ENCODE measurements at regions not wholly inside any gene's neighbourhood (a gene's known extent, or its start where the extent isn't known, plus 50 kb on each side); places are given as distances from the start of the nearest gene placed in this dataset.

GRCh38 chr14:98227000-98227726 is 1044.8 kb downstream of the BCL11B start:
- TF ChIP-seq, protein P1, sequence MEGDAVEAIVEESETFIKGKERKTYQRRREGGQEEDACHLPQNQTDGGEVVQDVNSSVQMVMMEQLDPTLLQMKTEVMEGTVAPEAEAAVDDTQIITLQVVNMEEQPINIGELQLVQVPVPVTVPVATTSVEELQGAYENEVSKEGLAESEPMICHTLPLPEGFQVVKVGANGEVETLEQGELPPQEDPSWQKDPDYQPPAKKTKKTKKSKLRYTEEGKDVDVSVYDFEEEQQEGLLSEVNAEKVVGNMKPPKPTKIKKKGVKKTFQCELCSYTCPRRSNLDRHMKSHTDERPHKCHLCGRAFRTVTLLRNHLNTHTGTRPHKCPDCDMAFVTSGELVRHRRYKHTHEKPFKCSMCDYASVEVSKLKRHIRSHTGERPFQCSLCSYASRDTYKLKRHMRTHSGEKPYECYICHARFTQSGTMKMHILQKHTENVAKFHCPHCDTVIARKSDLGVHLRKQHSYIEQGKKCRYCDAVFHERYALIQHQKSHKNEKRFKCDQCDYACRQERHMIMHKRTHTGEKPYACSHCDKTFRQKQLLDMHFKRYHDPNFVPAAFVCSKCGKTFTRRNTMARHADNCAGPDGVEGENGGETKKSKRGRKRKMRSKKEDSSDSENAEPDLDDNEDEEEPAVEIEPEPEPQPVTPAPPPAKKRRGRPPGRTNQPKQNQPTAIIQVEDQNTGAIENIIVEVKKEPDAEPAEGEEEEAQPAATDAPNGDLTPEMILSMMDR (IDR thresholded peaks at IDR 0.05): no peak
- no peak for TF ChIP-seq ZFX (IDR thresholded peaks at IDR 0.05; ENCODE audit: borderline replicate concordance)
- no peak overlapping the region for H3K27ac ChIP-seq

DNA sequence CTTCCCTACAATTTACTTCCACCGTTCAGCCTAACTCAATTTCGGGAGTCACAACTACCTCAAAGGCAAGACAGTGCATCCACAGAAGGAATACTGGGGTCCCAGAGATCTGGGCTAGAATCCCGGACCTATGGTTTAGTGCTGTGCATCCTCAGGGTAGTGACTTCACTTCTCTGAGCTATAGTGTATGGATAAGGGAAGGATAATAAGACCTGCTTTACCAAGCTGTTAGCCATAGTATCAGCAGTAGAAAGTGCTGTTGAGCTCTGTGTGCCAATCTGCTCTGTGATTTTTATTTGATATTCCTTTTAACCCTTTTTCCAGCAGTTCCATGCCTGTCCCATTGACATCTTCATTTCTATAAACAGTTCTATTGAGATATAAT is 1044.3 kb downstream of the BCL11B start:
- no peak overlapping the region for H3K27ac ChIP-seq
- TF ChIP-seq, protein P1 (IDR thresholded peaks at IDR 0.05): no peak
- no peak for TF ChIP-seq ZFX (IDR thresholded peaks at IDR 0.05; ENCODE audit: borderline replicate concordance)

GRCh38 chr14:98229656-98230366 is 1042.2 kb downstream of the BCL11B start:
- no peak overlapping the region for H3K27ac ChIP-seq
- TF ChIP-seq, protein P1 (IDR thresholded peaks at IDR 0.05): no peak
- no peak for TF ChIP-seq ZFX (IDR thresholded peaks at IDR 0.05; ENCODE audit: borderline replicate concordance)

GRCh38 chr14:98230411-98230810 is 1041.6 kb downstream of the BCL11B start:
- H3K27ac ChIP-seq: no peak overlapping the region

DNA sequence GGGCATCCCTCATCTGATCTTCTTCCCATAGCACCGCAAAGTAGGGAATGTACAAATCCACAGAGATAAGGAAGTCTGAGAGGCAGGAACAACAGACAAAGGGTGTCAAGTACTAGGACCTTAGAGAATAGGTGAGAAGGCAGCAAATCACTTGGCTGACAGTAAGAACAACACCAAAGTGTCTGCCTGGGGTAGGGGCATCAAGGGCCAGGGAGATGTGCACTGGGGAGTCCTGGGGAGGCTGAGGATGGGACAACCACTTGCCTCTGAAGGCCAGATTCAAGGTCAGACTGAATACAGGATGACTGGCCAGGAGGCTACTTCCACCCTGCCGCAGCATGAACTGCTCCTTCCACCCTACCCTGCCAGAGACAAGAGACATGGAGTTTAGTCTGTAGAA is 1040.8 kb downstream of the BCL11B start:
- no peak for TF ChIP-seq ZFX (IDR thresholded peaks at IDR 0.05; ENCODE audit: borderline replicate concordance)
- TF ChIP-seq, protein P1 (IDR thresholded peaks at IDR 0.05): no peak
- H3K27ac ChIP-seq: no peak overlapping the region

More at GRCh38 chr14:98230411-98230810, 1041.6 kb downstream of the BCL11B start:
- TF ChIP-seq, protein P1 (IDR thresholded peaks at IDR 0.05): no peak
- no peak for TF ChIP-seq ZFX (IDR thresholded peaks at IDR 0.05; ENCODE audit: borderline replicate concordance)

DNA sequence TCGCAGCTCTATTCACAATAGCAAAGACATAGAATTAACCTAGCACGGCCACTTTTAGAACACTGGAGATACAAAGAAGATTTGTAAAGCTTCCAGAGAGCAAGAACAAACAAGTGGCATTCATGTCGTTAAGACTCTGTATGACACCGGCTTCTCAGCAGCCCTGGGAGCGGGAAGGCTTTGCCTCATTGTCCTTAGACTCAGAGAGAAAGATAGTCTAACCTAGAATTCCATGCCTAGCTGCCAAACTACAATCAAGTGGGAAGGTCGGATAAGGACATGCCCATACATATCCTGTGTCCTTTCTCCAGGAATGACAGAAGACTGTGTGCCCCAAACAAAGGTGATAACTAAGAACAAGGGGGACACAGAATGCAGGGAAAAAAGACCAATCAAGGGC is 1038.3 kb downstream of the BCL11B start:
- H3K27ac ChIP-seq: no peak overlapping the region

More for the DNA sequence above, 1038.3 kb downstream of the BCL11B start:
- TF ChIP-seq, protein P1 (IDR thresholded peaks at IDR 0.05): no peak
